ENCODE measurements at regions not wholly inside any gene's neighbourhood (a gene's known extent, or its start where the extent isn't known, plus 50 kb on each side); places are given as distances from the start of the nearest gene placed in this dataset.

GRCh38 chr12:4045786-4046494 lies 172.7 kb upstream of the PARP11 start:
- 81 to 85% methylated on average over 16 of the region's 16 CpGs for WGBS, 2 donors
- no peaks in the 10 kb centered on the region for H3K9me3 ChIP-seq
- intact Hi-C loops (cut with DNase I; ENCODE audit: low total_unique reads): no loop called here
- no peaks in the 10 kb centered on the region for H3K36me3 ChIP-seq (ENCODE audit: low read depth, missing control alignments)
- H3K27ac ChIP-seq: no peak overlapping the region
- DNase-seq: no peak
- H3K4me3 ChIP-seq: no peak overlapping the region
- no peak for TF ChIP-seq CTCF (IDR thresholded peaks at IDR 0.05)
- no peak for TF ChIP-seq POLR2A (IDR thresholded peaks at IDR 0.05)
- no peaks in the 10 kb centered on the region for H3K4me1 ChIP-seq
- no peaks in the 10 kb centered on the region for H3K27me3 ChIP-seq

- intact Hi-C loops (cut with DNase I; ENCODE audit: low total_unique reads): no loop called here
- 65 to 70% methylated on average over 21 to 23 of the region's 23 CpGs for WGBS, 2 donors
- H3K4me1 ChIP-seq: no peaks in the 10 kb centered on the region
- no peaks in the 10 kb centered on the region for H3K36me3 ChIP-seq (ENCODE audit: low read depth, missing control alignments)
- no peak for TF ChIP-seq CTCF (IDR thresholded peaks at IDR 0.05)
- no peak for TF ChIP-seq POLR2A (IDR thresholded peaks at IDR 0.05)
- H3K27ac ChIP-seq: no peak overlapping the region
- DNase-seq: peak; percentile 43
- no peaks in the 10 kb centered on the region for H3K9me3 ChIP-seq
- H3K27me3 ChIP-seq: no peaks in the 10 kb centered on the region
- no peak overlapping the region for H3K4me3 ChIP-seq
Measured at GRCh38 chr12:4044736-4045730, 171.8 kb upstream of the PARP11 start.

GRCh38 chr12:4044101-4044500 lies 170.9 kb upstream of the PARP11 start:
- TF ChIP-seq POLR2A (IDR thresholded peaks at IDR 0.05) (no peak), CTCF (IDR thresholded peaks at IDR 0.05) (no peak)
- H3K4me1 ChIP-seq: no peaks in the 10 kb centered on the region
- no peak for DNase-seq
- 84 to 93% methylated on average over 9 of the region's 9 CpGs for WGBS, 2 donors
- H3K4me3 ChIP-seq: no peak overlapping the region
- H3K27ac ChIP-seq: no peak overlapping the region
- H3K27me3 ChIP-seq: no peaks in the 10 kb centered on the region
- no peaks in the 10 kb centered on the region for H3K9me3 ChIP-seq
- intact Hi-C loops (cut with DNase I; ENCODE audit: low total_unique reads): no loop called here
- H3K36me3 ChIP-seq (ENCODE audit: low read depth, missing control alignments): no peaks in the 10 kb centered on the region

GRCh38 chr12:4041187-4041885 lies 168.1 kb upstream of the PARP11 start:
- Histone ChIP-seq H3K4me1 (no peaks in the 10 kb centered on the region), H3K36me3 (ENCODE audit: low read depth, missing control alignments) (no peaks in the 10 kb centered on the region), H3K9me3 (no peaks in the 10 kb centered on the region), H3K27ac (no peak overlapping the region), H3K27me3 (no peaks in the 10 kb centered on the region), H3K4me3 (no peak overlapping the region)
- no peak for TF ChIP-seq CTCF (IDR thresholded peaks at IDR 0.05)
- no peak for TF ChIP-seq POLR2A (IDR thresholded peaks at IDR 0.05)
- intact Hi-C loops (cut with DNase I; ENCODE audit: low total_unique reads): no loop called here
- 80 to 81% methylated on average over 7 of the region's 7 CpGs for WGBS, 2 donors
- DNase-seq: no peak

Measured in testis (tissue), 2 donors.